Left ventricle myocardium superior (tissue), 1 donor: ENCODE measurements at regions not wholly inside any gene's neighbourhood (a gene's known extent, or its start where the extent isn't known, plus 50 kb on each side); places are given as distances from the start of the nearest gene placed in this dataset.

Experiments used
- ATAC-seq: fragments of 200-7000 bp; cut with Tn5 transposase; one replicate; pipeline ENCODE4 v1.9.1; 2020; ENCODE audit warnings: mild to moderate bottlenecking, moderate library complexity
- DNase-seq: peaks from one replicate; pipeline ENCODE4 v3.0.0-alpha.2; 2020
- intact Hi-C: fragments of 100-400 bp; cut with micrococcal nuclease; formaldehyde crosslinking; loops from one replicate; pipeline ENCODE4 v1.11.0; 2022
- donor health status: DM: no; HTN: yes; CAD: no; lungs with severe emphysema.

GRCh38 chr18:46387441-46388131 is 269.4 kb downstream of the LOXHD1 start:
- ATAC-seq (peak; percentile 79), DNase-seq (peak; percentile 45)
- intact Hi-C loops = no loop called here

GRCh38 chr18:46388286-46388685 is 268.7 kb downstream of the LOXHD1 start:
- intact Hi-C loops = no loop called here
- no peak for ATAC-seq
- DNase-seq = no peak

GRCh38 chr18:46392576-46392975 is 264.4 kb downstream of the LOXHD1 start:
- intact Hi-C loops = no loop called here
- ATAC-seq = no peak
- DNase-seq = no peak

GRCh38 chr18:46393230-46393629 is 263.8 kb downstream of the LOXHD1 start:
- DNase-seq (no peak), ATAC-seq (no peak)
- intact Hi-C loops = no loop called here

- DNase-seq (no peak), ATAC-seq (no peak)
- intact Hi-C loops = no loop called here
Measured at GRCh38 chr18:46393961-46394360, 263.1 kb downstream of the LOXHD1 start.

GRCh38 chr18:46395795-46396194 is 261.2 kb downstream of the LOXHD1 start:
- intact Hi-C loops = no loop called here
- ATAC-seq = no peak
- no peak for DNase-seq

- no peak for DNase-seq
- ATAC-seq = no peak
- intact Hi-C loops = no loop called here
Measured at GRCh38 chr18:46397174-46397573, 259.8 kb downstream of the LOXHD1 start.

GRCh38 chr18:46398005-46398404 is 259.0 kb downstream of the LOXHD1 start:
- DNase-seq (no peak), ATAC-seq (no peak)

GRCh38 chr18:46398625-46399024 is 258.4 kb downstream of the LOXHD1 start:
- intact Hi-C loops = no loop called here
- ATAC-seq (no peak), DNase-seq (no peak)

More at GRCh38 chr18:46398005-46398404, 259.0 kb downstream of the LOXHD1 start:
- intact Hi-C loops = no loop called here

GRCh38 chr18:46399303-46399702 is 257.7 kb downstream of the LOXHD1 start:
- no peak for ATAC-seq

GRCh38 chr18:46400449-46400848 is 256.6 kb downstream of the LOXHD1 start:
- ATAC-seq = no peak
- intact Hi-C loops = no loop called here
- DNase-seq = no peak

More at GRCh38 chr18:46399303-46399702, 257.7 kb downstream of the LOXHD1 start:
- DNase-seq = no peak
- intact Hi-C loops = no loop called here

- intact Hi-C loops = no loop called here
- DNase-seq = no peak
- no peak for ATAC-seq
Measured at GRCh38 chr18:46401486-46402070, 255.4 kb downstream of the LOXHD1 start.

GRCh38 chr18:46402396-46402795 is 254.6 kb downstream of the LOXHD1 start:
- ATAC-seq = no peak
- intact Hi-C loops = no loop called here

GRCh38 chr18:46402945-46403344 is 254.1 kb downstream of the LOXHD1 start:
- no peak for ATAC-seq
- intact Hi-C loops = no loop called here
- DNase-seq = no peak

More at GRCh38 chr18:46402396-46402795, 254.6 kb downstream of the LOXHD1 start:
- DNase-seq = no peak

- intact Hi-C loops = no loop called here
- DNase-seq (no peak), ATAC-seq (no peak)
Measured at GRCh38 chr18:46405832-46406538, 251.0 kb downstream of the LOXHD1 start.

GRCh38 chr18:46406539-46406932 is 250.5 kb downstream of the LOXHD1 start:
- intact Hi-C loops = no loop called here
- ATAC-seq = peak; percentile 5
- DNase-seq = no peak

- DNase-seq = peak; percentile 52
- ATAC-seq = peak; percentile 69
- intact Hi-C loops = no loop called here
Measured at GRCh38 chr18:46407486-46408166, 249.4 kb downstream of the LOXHD1 start.

GRCh38 chr18:46408334-46408987 is 248.6 kb downstream of the LOXHD1 start:
- no peak for DNase-seq
- ATAC-seq = no peak
- intact Hi-C loops = no loop called here

GRCh38 chr18:46411191-46411828 is 245.7 kb downstream of the LOXHD1 start:
- DNase-seq (no peak), ATAC-seq (no peak)
- intact Hi-C loops = no loop called here
